ENCODE measurements at regions not wholly inside any gene's neighbourhood (a gene's known extent, or its start where the extent isn't known, plus 50 kb on each side); places are given as distances from the start of the nearest gene placed in this dataset.

DNA sequence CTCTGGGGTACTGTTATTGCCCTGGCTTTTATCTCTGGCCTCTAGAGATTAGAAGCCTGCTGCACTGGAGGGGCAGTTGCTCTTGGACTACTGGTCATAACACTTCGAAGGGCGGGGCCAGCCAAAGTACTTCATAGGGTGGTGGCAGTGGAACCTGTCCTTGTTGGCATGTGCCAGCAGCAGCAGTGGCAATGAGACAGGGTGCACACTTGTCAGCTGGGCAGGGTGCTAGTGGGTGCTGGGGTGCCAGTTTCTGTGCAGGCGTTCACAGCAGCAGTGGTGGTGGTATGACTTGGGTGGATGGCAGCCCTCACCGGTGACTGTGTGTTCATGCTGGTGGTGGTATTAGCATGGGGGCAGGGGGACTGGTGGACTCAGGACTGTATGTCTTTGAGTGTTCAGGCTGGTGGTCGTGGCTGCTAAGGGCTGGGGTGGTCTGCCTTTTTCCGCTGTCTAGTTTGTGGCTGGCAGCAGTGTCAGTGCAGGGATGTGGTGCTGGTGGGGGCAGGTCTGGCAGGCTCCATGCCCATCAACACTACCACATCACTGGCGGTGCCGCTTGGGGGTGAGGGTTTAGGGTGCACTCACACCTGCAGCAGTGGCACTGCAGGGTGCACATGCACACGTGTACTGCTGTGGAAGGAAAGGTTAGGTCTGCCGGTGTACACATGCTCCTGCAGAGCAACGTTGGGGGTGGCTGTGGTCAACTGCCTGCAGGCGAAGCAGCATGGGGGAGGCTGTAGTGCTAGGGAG lies 176.1 kb upstream of the CDC14C start:
- H3K27me3 ChIP-seq, result no peaks in the 10 kb centered on the region
- no peaks in the 10 kb centered on the region for H3K9me3 ChIP-seq
- no peaks in the 10 kb centered on the region for H3K4me1 ChIP-seq
- intact Hi-C loops (cut with DNase I; ENCODE audit: low total_unique reads), result no loop called here
- 91 to 92% methylated on average over 6 to 12 of the region's 12 CpGs for WGBS, 2 donors
- H3K4me3 ChIP-seq, result no peak overlapping the region
- no peak for DNase-seq
- no peaks in the 10 kb centered on the region for H3K36me3 ChIP-seq (ENCODE audit: low read depth, missing control alignments)
- no peak overlapping the region for H3K27ac ChIP-seq
- TF ChIP-seq POLR2A (IDR thresholded peaks at IDR 0.05), result no peak
- no peak for TF ChIP-seq CTCF (IDR thresholded peaks at IDR 0.05)

GRCh38 chr7:48755061-48755555 lies 169.2 kb upstream of the CDC14C start:
- no peak overlapping the region for H3K27ac ChIP-seq
- TF ChIP-seq CTCF (IDR thresholded peaks at IDR 0.05) (no peak), POLR2A (IDR thresholded peaks at IDR 0.05) (no peak)
- H3K4me3 ChIP-seq, result no peak overlapping the region
- DNase-seq, result no peak
- no peaks in the 10 kb centered on the region for H3K9me3 ChIP-seq
- no peaks in the 10 kb centered on the region for H3K36me3 ChIP-seq (ENCODE audit: low read depth, missing control alignments)
- WGBS, 2 donors, result 96 to 97% methylated on average over 3 of the region's 3 CpGs
- intact Hi-C loops (cut with DNase I; ENCODE audit: low total_unique reads), result no loop called here
- H3K4me1 ChIP-seq, result no peaks in the 10 kb centered on the region
- no peaks in the 10 kb centered on the region for H3K27me3 ChIP-seq

GRCh38 chr7:48759431-48760080 lies 164.8 kb upstream of the CDC14C start:
- Histone ChIP-seq H3K27me3 (no peaks in the 10 kb centered on the region), H3K36me3 (ENCODE audit: low read depth, missing control alignments) (no peaks in the 10 kb centered on the region), H3K4me3 (no peak overlapping the region), H3K9me3 (no peaks in the 10 kb centered on the region), H3K27ac (no peak overlapping the region), H3K4me1 (no peaks in the 10 kb centered on the region)
- TF ChIP-seq CTCF (IDR thresholded peaks at IDR 0.05) (no peak), POLR2A (IDR thresholded peaks at IDR 0.05) (no peak)
- 0 to 50% methylated on average over 1 of the region's 1 CpG for WGBS, 2 donors
- intact Hi-C loops (cut with DNase I; ENCODE audit: low total_unique reads), result no loop called here
- no peak for DNase-seq

DNA sequence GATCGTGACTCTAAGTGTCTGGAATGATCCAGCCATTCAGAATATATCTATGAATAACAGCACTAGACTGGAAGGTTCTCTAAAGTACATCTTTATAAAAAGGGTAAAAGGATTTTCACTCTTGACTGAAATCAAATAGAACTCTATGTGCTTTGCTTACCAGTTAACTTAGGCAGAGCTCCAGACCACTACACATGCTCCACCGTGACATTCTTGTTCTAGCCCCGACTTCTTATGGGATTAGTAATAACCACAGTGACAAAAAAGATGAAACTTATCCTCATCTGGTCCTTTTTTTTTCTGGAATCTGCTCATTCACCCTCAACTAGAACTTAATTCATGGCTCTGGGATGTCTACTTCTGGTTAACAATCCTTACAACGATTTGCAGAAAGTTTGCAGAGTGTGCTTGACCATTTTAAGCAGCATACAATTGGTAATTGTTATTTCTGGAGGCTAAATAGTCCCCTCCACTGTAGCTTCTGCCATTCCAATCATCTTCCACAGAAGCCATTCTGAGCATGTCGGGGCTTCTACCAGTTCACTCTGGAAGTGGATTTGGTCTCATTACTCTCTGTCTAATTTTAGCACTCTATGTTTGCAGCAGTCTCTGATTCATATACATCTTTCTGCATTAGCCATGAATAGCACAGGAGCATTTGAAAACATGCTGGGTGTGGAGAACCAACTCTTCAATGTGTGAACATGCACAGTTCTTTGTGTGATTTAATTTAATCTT lies 163.7 kb upstream of the CDC14C start:
- H3K4me3 ChIP-seq, result no peak overlapping the region
- TF ChIP-seq POLR2A (IDR thresholded peaks at IDR 0.05), result no peak
- TF ChIP-seq CTCF (IDR thresholded peaks at IDR 0.05), result no peak
- no peaks in the 10 kb centered on the region for H3K9me3 ChIP-seq
- no peak for DNase-seq
- no peaks in the 10 kb centered on the region for H3K36me3 ChIP-seq (ENCODE audit: low read depth, missing control alignments)
- WGBS, 2 donors, result 69 to 77% methylated on average over 5 of the region's 5 CpGs
- no peaks in the 10 kb centered on the region for H3K4me1 ChIP-seq
- no peak overlapping the region for H3K27ac ChIP-seq
- no peaks in the 10 kb centered on the region for H3K27me3 ChIP-seq
- intact Hi-C loops (cut with DNase I; ENCODE audit: low total_unique reads), result no loop called here
